A549 (cell line): ENCODE measurements at regions not wholly inside any gene's neighbourhood (a gene's known extent, or its start where the extent isn't known, plus 50 kb on each side); places are given as distances from the start of the nearest gene placed in this dataset.

Source experiments
- ATAC-seq, 2 experiments: fragments of 200-7000 bp in 1 of 2; fragments of >200 bp in 1 of 2; cut with Nextera tagmentation in 1 of 2; cut with Tn5 transposase in 1 of 2; 3 replicates each; pipeline versions ENCODE4 v1.8.0 to v1.9.1; 2018 to 2020; ENCODE audit warnings: mild to moderate bottlenecking in 1 of 2, moderate library complexity in 1 of 2
- CTCF ChIA-PET: fragments of 300-600 bp; sonication (Branson Sonifier 250); formaldehyde crosslinking; extraction: SDS; loops from one replicate; lab custom pipeline; 2021; ENCODE audit warnings: antibody characterized with exemption, inconsistent platforms; lab: Yijun Ruan, JAX
- POLR2A ChIA-PET: fragments of 350-600 bp; formaldehyde crosslinking; extraction: SDS; loops from one replicate; lab custom pipeline; 2021; ENCODE audit warnings: antibody characterized with exemption, inconsistent platforms; lab: Yijun Ruan, JAX
- DNase-seq, 2 experiments: peaks; one replicate each; pipeline versions ENCODE4 v3.0.0 to v3.0.0-alpha.2; 2011 to 2016; ENCODE audit warnings: low read depth in 1 of 2, low spot score in 1 of 2
- FAIRE-seq: peaks from 2 replicates; lab custom pipeline; 2011; peaks lifted over from hg19 to GRCh38; lab: Jason Lieb, UNC
- H3K27ac ChIP-seq, 2 experiments: fragments of >200 bp; sonication (Bioruptor Twin); formaldehyde crosslinking; 3 replicates each; pipeline ENCODE4 v1.5.1; 2016 to 2017
- H3K4me1 ChIP-seq: fragments of >200 bp; sonication (Bioruptor Twin); formaldehyde crosslinking; 3 replicates; pipeline ENCODE4 v1.6.1; 2016
- H3K4me2 ChIP-seq: fragments of >200 bp; sonication (Bioruptor Twin); formaldehyde crosslinking; 3 replicates; pipeline ENCODE4 v1.6.1; 2016
- H3K4me3 ChIP-seq: fragments of >200 bp; sonication (Bioruptor Twin); formaldehyde crosslinking; 3 replicates; pipeline ENCODE4 v1.5.1; 2016
- H3K9me3 ChIP-seq: fragments of >200 bp; sonication (Bioruptor Twin); formaldehyde crosslinking; 3 replicates; pipeline ENCODE4 v1.6.1; 2016
- CBX2 ChIP-seq: fragments of 200-600 bp; sonication (generic); IDR thresholded peaks from 2 replicates; pipeline ENCODE4 v1.6.1; 2016; ENCODE audit warnings: low read depth, mild to moderate bottlenecking, borderline replicate concordance
- CHD4 ChIP-seq: fragments of 200-600 bp; sonication (generic); IDR thresholded peaks from 2 replicates; pipeline ENCODE4 v1.6.1; 2016; ENCODE audit warnings: antibody characterized with exemption, mild to moderate bottlenecking, borderline replicate concordance
- EHF ChIP-seq: fragments of 250-450 bp; sonication (Bioruptor Pico); IDR thresholded peaks from 2 replicates; pipeline ENCODE4 v1.5.0; 2020; ENCODE audit warnings: mild to moderate bottlenecking
- EHMT2 ChIP-seq: fragments of 200-600 bp; sonication (generic); IDR thresholded peaks from 2 replicates; pipeline ENCODE4 v1.6.1; 2016; ENCODE audit warnings: antibody characterized with exemption, low read depth, mild to moderate bottlenecking, moderate library complexity
- ELK1 ChIP-seq: fragments of 150-350 bp; IDR thresholded peaks from 2 replicates; pipeline ENCODE4 v1.6.1; 2014; ENCODE audit warnings: low read depth, mild to moderate bottlenecking, low read length
- EP300 ChIP-seq, 2 experiments: fragments of >200 bp; sonication (Bioruptor Twin); formaldehyde crosslinking; IDR thresholded peaks; 2 replicates in 1 of 2; 3 replicates in 1 of 2; pipeline ENCODE4 v1.6.1; 2016 to 2017
- FOXS1 ChIP-seq: fragments of 250-450 bp; sonication (Bioruptor Pico); IDR thresholded peaks from 2 replicates; pipeline ENCODE4 v1.5.0; 2020; ENCODE audit warnings: mild to moderate bottlenecking, moderate library complexity
- JUN ChIP-seq, 2 experiments: fragments of >200 bp; sonication (Bioruptor Twin); formaldehyde crosslinking; IDR thresholded peaks; 2 replicates in 1 of 2; 3 replicates in 1 of 2; pipeline ENCODE4 v1.6.1; 2016 to 2017
- KDM1A ChIP-seq: fragments of 200-600 bp; sonication (generic); IDR thresholded peaks from 2 replicates; pipeline ENCODE4 v1.6.1; 2016; ENCODE audit warnings: low read depth, mild to moderate bottlenecking
- MAFK ChIP-seq: fragments of 450-650 bp; IDR thresholded peaks from 2 replicates; pipeline ENCODE4 v1.6.1; 2014; ENCODE audit not compliant: partially characterized antibody
- MAZ ChIP-seq: fragments of 150-350 bp; IDR thresholded peaks from 2 replicates; pipeline ENCODE4 v1.6.1; 2014; ENCODE audit warnings: antibody characterized with exemption, low read depth, low read length, borderline replicate concordance
- NFE2L2 ChIP-seq: fragments of 150-350 bp; conservative IDR thresholded peaks from 2 replicates; pipeline ENCODE4 v1.6.1; 2014; ENCODE audit warnings: low read length
- NR3C1 ChIP-seq: fragments of >200 bp; sonication (Bioruptor Twin); formaldehyde crosslinking; IDR thresholded peaks from 3 replicates; pipeline ENCODE4 v1.6.1; 2017
- PHF8 ChIP-seq: fragments of 200-600 bp; sonication (generic); IDR thresholded peaks from 2 replicates; pipeline ENCODE4 v1.6.1; 2016; ENCODE audit warnings: low read depth, mild to moderate bottlenecking, antibody characterized with exemption, moderate library complexity, borderline replicate concordance
- POLR2A ChIP-seq: IDR thresholded peaks from 2 replicates; pipeline ENCODE4 v1.6.1; 2012; ENCODE audit warnings: mild to moderate bottlenecking, low read length
- RAD21 ChIP-seq, 2 experiments: fragments of >200 bp in 1 of 2; sonication (Bioruptor Twin) in 1 of 2; formaldehyde crosslinking in 1 of 2; IDR thresholded peaks in 1 of 2; conservative IDR thresholded peaks in 1 of 2; 2 replicates in 1 of 2; 3 replicates in 1 of 2; pipeline ENCODE4 v1.6.1; 2012 to 2018; ENCODE audit warnings: inconsistent platforms in 1 of 2
- RARB ChIP-seq: fragments of 250-450 bp; sonication (Bioruptor Pico); IDR thresholded peaks from 2 replicates; pipeline ENCODE4 v1.8.0; 2021; ENCODE audit warnings: mild to moderate bottlenecking, moderate library complexity
- REST ChIP-seq: fragments of 200-600 bp; sonication (generic); IDR thresholded peaks from 2 replicates; pipeline ENCODE4 v1.6.1; 2016; ENCODE audit warnings: antibody characterized with exemption, mild to moderate bottlenecking, moderate library complexity
- SREBF2 ChIP-seq: fragments of 450-650 bp; IDR thresholded peaks from 2 replicates; pipeline ENCODE4 v1.6.1; 2014; ENCODE audit warnings: mild to moderate bottlenecking, moderate library complexity
- TFCP2L1 ChIP-seq: fragments of 250-450 bp; sonication (Bioruptor Pico); IDR thresholded peaks from 2 replicates; pipeline ENCODE4 v1.5.0; 2021; ENCODE audit warnings: mild to moderate bottlenecking
- ZC3H11A ChIP-seq: fragments of 450-650 bp; IDR thresholded peaks from 2 replicates; pipeline ENCODE4 v1.6.1; 2014; ENCODE audit warnings: antibody characterized with exemption, mild to moderate bottlenecking
- ZSCAN20 ChIP-seq: fragments of 250-450 bp; sonication (Bioruptor Pico); IDR thresholded peaks from 2 replicates; pipeline ENCODE4 v1.8.0; 2022; ENCODE audit warnings: mild to moderate bottlenecking, moderate library complexity
- WGBS: methylation state at CpG from one replicate; pipeline ENCODE4 v1.1.6; 2017; ENCODE audit errors: missing lambda C conversion rate; 5-methylcytosine and 5-hydroxymethylcytosine counted together

- H3K4me2 ChIP-seq: no peak overlapping the region
- whole genome bisulfite sequencing: 4% methylated on average over 1 of the region's 1 CpG
- ATAC-seq (no peak), DNase-seq (no peak), FAIRE-seq (no peak)
- H3K4me1 ChIP-seq: no peaks in the 10 kb centered on the region
- no peak overlapping the region for H3K27ac ChIP-seq
- ChIA-PET CTCF (no interaction called here), POLR2A (no interaction called here)
- no peak overlapping the region for H3K4me3 ChIP-seq
- TF ChIP-seq CHD4 (no peak), PHF8 (no peak), MAZ (no peak), EP300 (IDR thresholded peaks at IDR 0.05) (no peak), KDM1A (no peak), ZSCAN20 (CRISPR knock-in tag) (no peak), EHMT2 (no peak), ZC3H11A (no peak), REST (no peak), TFCP2L1 (CRISPR knock-in tag) (no peak), NR3C1 (no peak), JUN (IDR thresholded peaks at IDR 0.05) (no peak), RAD21 (conservative IDR thresholded peaks at IDR 0.05 in 1 of 2, IDR thresholded peaks at IDR 0.05 in 1 of 2) (no peak), ELK1 (no peak), SREBF2 (no peak), FOXS1 (CRISPR knock-in tag) (no peak), CBX2 (no peak)
- H3K9me3 ChIP-seq: no peaks in the 10 kb centered on the region
These were observed 419.7 kb downstream of the TRAM1L1 start for GRCh38 chr4:116665716-116666115.

- no peak for ATAC-seq
- ChIA-PET CTCF (interaction anchor here (0.6 kb wide), 1 partner anchor 566 kb away, joined by 3 read pairs; no protein-coding TSS in a partner anchor), POLR2A (no interaction called here)
- Histone ChIP-seq H3K9me3 (no peaks in the 10 kb centered on the region), H3K27ac (no peak overlapping the region), H3K4me1 (no peaks in the 10 kb centered on the region), H3K4me3 (no peak overlapping the region), H3K4me2 (no peak overlapping the region)
- FAIRE-seq: no peak
- no peak for DNase-seq
- 10% methylated on average over 2 of the region's 2 CpGs for WGBS
- no peak for TF ChIP-seq RARB (CRISPR knock-in tag)
- no peak for TF ChIP-seq TFCP2L1 (CRISPR knock-in tag)
- no peak for TF ChIP-seq MAFK
- TF ChIP-seq SREBF2: no peak
- TF ChIP-seq NFE2L2: no peak
- TF ChIP-seq EHF (CRISPR knock-in tag): no peak
- no peak for TF ChIP-seq POLR2A
- no peak for TF ChIP-seq REST
These were observed 421.2 kb downstream of the TRAM1L1 start for GRCh38 chr4:116664198-116664597.
